NCI-H1694 treated with DMSO at 0.1 percent for 48 hours (cell line): ENCODE measurements at regions not wholly inside any gene's neighbourhood (a gene's known extent, or its start where the extent isn't known, plus 50 kb on each side); places are given as distances from the start of the nearest gene placed in this dataset.

Experiments used
- DNase-seq: peaks from one replicate; lab custom pipeline; 2025; lab: John Stamatoyannopoulos, UW

DNA sequence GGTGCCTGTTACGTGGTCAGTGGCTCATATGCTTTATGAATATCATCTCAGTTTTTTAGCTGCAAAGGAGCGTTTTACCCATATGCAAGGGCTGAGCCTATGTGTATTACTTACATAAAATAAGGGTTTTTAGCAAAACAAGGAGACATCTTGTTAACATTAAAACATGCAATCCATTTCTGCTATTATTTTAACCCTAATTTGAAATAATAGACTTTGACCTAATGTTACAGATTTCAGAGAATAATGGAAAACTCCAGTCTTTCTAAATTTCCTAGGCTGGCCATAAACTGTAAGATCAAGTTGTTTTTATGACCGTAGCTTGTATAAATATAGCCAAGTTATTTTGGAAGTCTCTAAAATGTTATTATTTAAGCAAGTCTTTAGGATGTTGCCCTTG lies 121.1 kb upstream of the SEMA6A start:
- no peak for DNase-seq

- no peak for DNase-seq
Observed at GRCh38 chr5:116686438-116686837, 111.8 kb upstream of the SEMA6A start.

DNA sequence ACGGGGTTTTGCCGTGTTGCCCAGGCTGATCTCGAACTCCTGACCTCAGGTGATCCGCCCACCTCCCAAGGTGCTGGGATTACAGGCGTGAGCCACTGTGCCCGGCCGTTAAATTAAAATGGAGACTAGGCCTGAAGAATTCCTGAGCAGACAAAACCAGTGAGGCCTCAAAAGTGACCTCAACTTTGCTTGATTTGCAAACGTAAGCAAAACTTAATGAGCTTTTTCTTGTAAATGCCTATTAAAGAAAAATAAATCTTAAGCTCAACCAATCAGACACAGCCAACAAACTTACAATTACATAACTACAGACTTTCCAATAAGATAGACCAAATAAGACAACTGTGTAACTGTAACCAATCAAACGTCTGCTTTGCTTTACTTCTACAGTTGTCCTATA lies 111.3 kb upstream of the SEMA6A start:
- no peak for DNase-seq

DNA sequence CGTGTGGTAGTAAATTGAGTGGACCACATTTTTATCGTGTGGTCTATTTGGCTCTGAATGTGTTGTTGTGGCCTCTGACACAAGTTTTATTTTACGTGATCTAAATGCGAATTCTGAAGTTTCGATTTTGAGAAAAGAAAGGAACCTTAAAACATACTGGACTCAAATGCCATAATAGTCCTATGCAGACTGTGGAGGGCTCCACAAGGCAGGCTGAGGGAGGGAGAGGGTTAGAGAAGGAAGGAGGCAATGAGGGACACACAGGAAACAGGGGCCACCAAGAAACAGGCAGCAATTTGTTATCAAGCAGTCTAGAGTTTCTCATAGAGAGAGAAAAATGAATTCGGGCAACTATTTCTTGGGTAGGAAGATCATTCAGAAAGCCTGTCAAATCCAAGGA lies 110.4 kb upstream of the SEMA6A start:
- DNase-seq = no peak

- DNase-seq = no peak
Observed at GRCh38 chr5:116681334-116682013, 106.9 kb upstream of the SEMA6A start.

- DNase-seq = no peak
Observed at GRCh38 chr5:116675626-116675910, 100.9 kb upstream of the SEMA6A start.

GRCh38 chr5:116674881-116675625 lies 100.4 kb upstream of the SEMA6A start:
- DNase-seq = no peak

- no peak for DNase-seq
Observed at GRCh38 chr5:116673453-116673852, 98.8 kb upstream of the SEMA6A start.

DNA sequence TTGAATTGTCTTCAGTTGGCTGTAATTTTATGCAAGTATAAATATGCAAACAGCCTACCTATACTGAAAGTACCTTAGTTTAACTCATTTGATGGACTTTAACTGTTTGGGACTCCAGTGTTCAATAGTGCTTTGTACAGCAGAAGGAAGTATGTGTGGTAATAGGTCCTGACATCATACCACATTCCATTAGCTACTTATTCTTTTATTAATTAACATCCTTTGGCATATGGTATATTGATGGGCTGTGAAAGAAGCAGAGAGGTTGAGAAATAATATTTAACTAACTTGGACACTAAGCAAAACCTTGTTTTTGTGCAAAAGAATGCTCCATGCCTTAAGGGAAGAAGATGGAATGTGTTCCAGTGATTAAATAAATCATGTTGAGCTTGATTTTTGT lies 97.6 kb upstream of the SEMA6A start:
- no peak for DNase-seq

DNA sequence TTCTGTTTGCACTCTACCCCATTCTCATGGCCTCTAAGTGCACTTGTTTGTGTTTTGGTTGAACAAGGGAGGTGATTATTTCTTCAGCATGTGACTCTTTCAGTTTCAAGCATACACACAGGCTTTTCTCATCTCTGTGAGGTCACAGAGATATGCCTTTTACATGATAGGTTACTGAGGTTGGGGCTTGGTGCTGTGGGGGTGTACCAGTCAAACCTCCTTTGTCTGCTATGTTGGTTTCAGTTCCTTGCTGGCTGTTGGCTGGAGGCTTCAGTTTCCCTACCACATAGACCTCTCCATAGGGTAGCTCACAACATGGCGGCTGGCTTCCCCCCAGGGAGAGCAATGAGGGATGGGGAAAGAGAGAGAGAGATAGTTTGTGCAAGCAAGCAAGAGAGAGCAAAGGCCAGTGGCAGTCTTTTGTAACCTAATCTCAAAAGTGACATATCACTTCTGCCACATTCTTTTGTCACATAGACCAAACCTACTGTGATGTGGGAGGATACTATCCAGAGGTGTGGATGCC lies 96.7 kb upstream of the SEMA6A start:
- no peak for DNase-seq

GRCh38 chr5:116669261-116670031 lies 94.8 kb upstream of the SEMA6A start:
- DNase-seq = no peak

DNA sequence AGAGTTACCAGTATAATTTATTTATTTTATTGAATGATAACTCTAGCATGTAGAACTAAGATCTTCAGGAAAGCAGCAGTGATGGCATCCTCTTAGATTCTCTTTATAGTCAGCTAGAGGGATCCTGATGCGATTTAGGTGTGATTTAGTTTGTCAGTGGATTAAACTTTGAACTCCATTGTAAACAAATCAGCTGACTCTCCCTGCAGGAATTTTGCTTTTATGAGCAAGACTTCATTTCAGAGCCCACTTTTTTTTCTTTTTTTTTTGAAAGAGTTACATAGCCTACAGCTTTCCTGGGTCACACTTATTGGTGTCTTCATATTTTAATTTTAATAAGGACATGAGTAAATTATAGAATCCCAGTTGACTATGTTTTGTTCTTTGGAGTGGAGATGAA lies 93.8 kb upstream of the SEMA6A start:
- DNase-seq = no peak

- no peak for DNase-seq
Observed at GRCh38 chr5:116666901-116667300, 92.3 kb upstream of the SEMA6A start.

GRCh38 chr5:116664988-116665387 lies 90.4 kb upstream of the SEMA6A start:
- DNase-seq = no peak

GRCh38 chr5:116663081-116663480 lies 88.5 kb upstream of the SEMA6A start:
- DNase-seq = no peak

GRCh38 chr5:116661419-116661818 lies 86.8 kb upstream of the SEMA6A start:
- no peak for DNase-seq

DNA sequence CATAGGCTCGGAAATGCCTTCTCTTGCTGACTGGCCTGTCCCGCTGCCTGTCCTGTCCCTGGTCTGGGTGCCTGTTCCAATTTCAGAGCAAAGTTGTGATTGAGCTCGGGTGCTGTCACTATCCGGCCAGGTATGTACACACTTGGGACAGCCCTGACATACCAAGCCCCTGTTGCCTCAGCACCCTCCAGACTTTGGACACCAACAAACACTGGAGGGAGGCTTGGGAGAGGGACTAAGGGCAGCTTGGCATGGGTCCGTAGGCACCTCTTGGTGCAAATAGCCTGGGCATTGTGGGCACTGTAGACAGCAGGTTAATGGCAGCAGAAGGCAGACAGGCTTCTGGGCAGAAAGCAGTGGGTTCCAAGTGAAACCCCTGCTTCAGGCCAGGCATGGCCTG lies 86.3 kb upstream of the SEMA6A start:
- DNase-seq = no peak

GRCh38 chr5:116658830-116659229 lies 84.2 kb upstream of the SEMA6A start:
- no peak for DNase-seq

- DNase-seq = no peak
Observed at GRCh38 chr5:116658141-116658540, 83.5 kb upstream of the SEMA6A start.

DNA sequence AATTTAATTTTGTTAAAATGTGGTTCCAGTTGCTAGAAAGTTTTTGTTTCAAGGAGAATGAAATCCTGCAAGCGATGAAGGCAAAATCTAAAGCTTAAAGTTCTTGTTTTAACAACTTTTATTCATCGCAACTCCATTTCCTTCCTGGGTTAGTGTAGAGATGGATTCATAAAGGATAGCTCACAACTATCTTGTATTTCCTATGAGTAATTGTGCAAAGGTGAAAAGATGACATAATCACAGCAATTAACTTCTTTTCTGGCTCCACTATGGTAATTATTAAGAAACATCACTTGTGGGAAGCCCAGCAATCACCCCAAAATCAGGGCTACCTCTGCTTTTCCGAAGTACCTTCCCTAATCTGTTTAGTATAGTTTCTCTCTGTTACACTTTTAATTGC lies 80.8 kb upstream of the SEMA6A start:
- no peak for DNase-seq

DNA sequence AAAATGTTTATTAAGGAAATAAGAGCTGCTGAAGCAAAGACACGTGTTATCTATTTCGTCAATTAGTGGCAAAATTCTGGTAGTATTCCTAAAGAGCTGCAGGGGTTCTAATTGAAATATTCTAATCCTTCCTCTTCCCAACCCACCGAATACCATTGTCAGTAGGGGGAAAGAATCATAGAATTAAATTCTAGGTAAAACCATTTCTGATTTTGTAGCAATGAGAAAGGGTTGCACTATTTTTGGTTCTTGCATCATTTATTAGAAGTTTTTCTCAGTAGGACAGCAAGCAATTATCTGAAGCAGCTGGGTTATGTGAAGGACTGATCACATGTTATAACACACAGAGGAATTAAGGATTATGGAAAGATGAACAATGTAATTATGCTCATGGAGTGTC lies 80.3 kb upstream of the SEMA6A start:
- DNase-seq = no peak

- no peak for DNase-seq
Observed at GRCh38 chr5:116652903-116653302, 78.3 kb upstream of the SEMA6A start.

DNA sequence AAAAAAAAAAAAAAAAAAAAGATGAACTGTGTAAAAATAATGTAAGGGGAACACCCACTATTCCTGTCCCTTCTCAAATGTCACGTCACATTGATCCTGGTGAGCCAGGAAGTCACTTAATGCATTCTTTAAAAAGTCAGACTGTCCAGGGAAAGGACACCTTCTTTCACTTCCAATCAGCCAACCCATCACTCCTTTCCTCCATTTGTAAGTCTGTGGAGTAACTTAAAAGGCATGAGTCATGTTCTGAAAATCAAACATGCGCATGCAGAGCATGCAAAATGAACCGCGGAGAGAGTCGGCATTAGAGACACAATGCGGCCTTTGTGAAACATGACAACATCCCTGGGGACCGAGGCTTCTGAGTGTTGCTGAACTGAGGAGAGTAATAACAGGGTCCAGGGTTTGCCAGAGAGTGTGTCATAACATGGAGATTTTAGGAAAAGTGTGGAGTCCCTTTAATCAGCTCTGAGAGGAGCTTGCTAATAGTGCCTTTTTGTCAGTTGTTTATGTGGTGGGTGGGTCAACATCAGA lies 77.6 kb upstream of the SEMA6A start:
- no peak for DNase-seq
